ENCODE measurements at regions not wholly inside any gene's neighbourhood (a gene's known extent, or its start where the extent isn't known, plus 50 kb on each side); places are given as distances from the start of the nearest gene placed in this dataset.

DNA sequence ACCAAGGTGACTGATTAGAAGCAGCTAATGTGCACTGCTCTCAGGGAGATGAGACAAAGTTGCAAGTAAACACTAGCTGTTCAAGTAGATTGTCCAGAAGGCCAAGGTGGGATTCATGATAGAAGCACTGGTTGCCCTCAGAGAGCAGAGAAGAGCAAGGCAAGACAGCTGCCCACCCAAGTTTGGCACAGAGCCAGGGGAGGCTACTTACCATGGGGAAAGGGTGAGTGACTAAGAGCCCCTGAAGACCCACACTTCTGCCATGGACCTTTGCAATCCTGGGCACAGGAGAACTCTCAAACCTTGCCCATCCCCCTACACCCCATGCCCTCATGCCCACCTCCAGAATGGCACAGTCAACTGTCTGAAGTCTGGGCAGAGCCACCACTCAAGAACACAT, 68.3 kb downstream of the SPIN4 start:
- TF ChIP-seq, protein P1, sequence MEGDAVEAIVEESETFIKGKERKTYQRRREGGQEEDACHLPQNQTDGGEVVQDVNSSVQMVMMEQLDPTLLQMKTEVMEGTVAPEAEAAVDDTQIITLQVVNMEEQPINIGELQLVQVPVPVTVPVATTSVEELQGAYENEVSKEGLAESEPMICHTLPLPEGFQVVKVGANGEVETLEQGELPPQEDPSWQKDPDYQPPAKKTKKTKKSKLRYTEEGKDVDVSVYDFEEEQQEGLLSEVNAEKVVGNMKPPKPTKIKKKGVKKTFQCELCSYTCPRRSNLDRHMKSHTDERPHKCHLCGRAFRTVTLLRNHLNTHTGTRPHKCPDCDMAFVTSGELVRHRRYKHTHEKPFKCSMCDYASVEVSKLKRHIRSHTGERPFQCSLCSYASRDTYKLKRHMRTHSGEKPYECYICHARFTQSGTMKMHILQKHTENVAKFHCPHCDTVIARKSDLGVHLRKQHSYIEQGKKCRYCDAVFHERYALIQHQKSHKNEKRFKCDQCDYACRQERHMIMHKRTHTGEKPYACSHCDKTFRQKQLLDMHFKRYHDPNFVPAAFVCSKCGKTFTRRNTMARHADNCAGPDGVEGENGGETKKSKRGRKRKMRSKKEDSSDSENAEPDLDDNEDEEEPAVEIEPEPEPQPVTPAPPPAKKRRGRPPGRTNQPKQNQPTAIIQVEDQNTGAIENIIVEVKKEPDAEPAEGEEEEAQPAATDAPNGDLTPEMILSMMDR (conservative IDR thresholded peaks at IDR 0.05) = no peak
- TF ChIP-seq ZFX (IDR thresholded peaks at IDR 0.05) = no peak

Measured in C4-2B (cell line).